ENCODE measurements at regions not wholly inside any gene's neighbourhood (a gene's known extent, or its start where the extent isn't known, plus 50 kb on each side); places are given as distances from the start of the nearest gene placed in this dataset.

DNA sequence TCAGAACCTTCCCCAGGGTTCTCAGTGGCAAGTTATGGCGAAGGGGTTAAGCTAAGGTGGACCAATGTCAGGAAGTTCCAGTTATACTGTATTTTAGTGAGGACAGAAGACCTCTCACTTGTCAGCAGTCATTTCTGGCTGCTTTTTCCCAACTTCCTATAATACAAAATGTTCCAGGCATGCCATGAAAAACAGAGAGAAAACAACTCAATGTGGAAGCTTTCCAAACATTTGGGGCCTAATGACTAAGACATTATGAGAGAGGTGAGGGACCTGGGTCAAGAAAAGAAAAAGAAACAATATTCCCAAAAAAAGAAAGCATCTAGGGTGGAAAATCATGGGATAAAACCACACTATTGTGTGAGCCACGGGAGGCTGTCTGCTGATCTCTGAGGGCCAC, 99.9 kb upstream of the MAP3K4 start:
- Histone ChIP-seq H3K27me3 (ENCODE audit: control insufficient read depth in 2 of 2, insufficient read depth in 2 of 2, low read length in 2 of 2) (no peaks in the 10 kb centered on the region), H3K9ac (replicated peaks; ENCODE audit: extremely low read depth, insufficient read depth, low read length) (no peak overlapping the region), H3K4me1 (ENCODE audit: control insufficient read depth, extremely low read depth, insufficient read depth, low read length) (no peaks in the 10 kb centered on the region), H3K4me2 (ENCODE audit: insufficient read depth, low read length) (no peak overlapping the region), H3K9me3 (replicated peaks; ENCODE audit: control insufficient read depth, insufficient read depth, low read length) (no peaks in the 10 kb centered on the region), H3K9me1 (replicated peaks; ENCODE audit: control insufficient read depth, extremely low read depth, insufficient read depth, low read length) (no peaks in the 10 kb centered on the region), H3K36me3 (ENCODE audit: control insufficient read depth in 2 of 2, extremely low read depth in 1 of 2, insufficient read depth in 2 of 2, low read length in 2 of 2) (no peaks in the 10 kb centered on the region), H3K27ac (ENCODE audit: insufficient read depth, low read depth, low read length) (no peak overlapping the region), H3K4me3 (replicated peaks in 1 of 3; ENCODE audit: insufficient read depth in 1 of 3, low read depth in 1 of 3, low read length in 3 of 3) (no peak overlapping the region), H2AFZ (ENCODE audit: low read depth, low read length) (no peak overlapping the region), H4K20me1 (replicated peaks; ENCODE audit: control insufficient read depth, extremely low read depth, insufficient read depth, low read length) (no peaks in the 10 kb centered on the region), H3K79me2 (ENCODE audit: control insufficient read depth, insufficient read depth, low read length) (no peaks in the 10 kb centered on the region)
- TF ChIP-seq JUN (IDR thresholded peaks at IDR 0.05; ENCODE audit: borderline replicate concordance, insufficient read depth, insufficient read length, low read depth), result no peak
- TF ChIP-seq, protein P1, sequence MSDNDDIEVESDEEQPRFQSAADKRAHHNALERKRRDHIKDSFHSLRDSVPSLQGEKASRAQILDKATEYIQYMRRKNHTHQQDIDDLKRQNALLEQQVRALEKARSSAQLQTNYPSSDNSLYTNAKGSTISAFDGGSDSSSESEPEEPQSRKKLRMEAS (IDR thresholded peaks at IDR 0.05; ENCODE audit: insufficient read depth, insufficient read length), result no peak
- no peak for TF ChIP-seq FOS (IDR thresholded peaks at IDR 0.05; ENCODE audit: borderline replicate concordance, insufficient read depth, low read length)
- TF ChIP-seq MYC (IDR thresholded peaks at IDR 0.05; ENCODE audit: low read depth, low read length), result no peak
- TF ChIP-seq EZH2 (IDR thresholded peaks at IDR 0.05; ENCODE audit: borderline replicate concordance, low read depth, low read length, severe bottlenecking), result no peak
- TF ChIP-seq POLR2AphosphoS5 (IDR thresholded peaks at IDR 0.05; ENCODE audit: insufficient read depth, low read depth, low read length), result no peak
- no peak for TF ChIP-seq GATA2 (IDR thresholded peaks at IDR 0.05; ENCODE audit: insufficient read depth, insufficient read length, low read depth, low read length)
- TF ChIP-seq, protein P2, sequence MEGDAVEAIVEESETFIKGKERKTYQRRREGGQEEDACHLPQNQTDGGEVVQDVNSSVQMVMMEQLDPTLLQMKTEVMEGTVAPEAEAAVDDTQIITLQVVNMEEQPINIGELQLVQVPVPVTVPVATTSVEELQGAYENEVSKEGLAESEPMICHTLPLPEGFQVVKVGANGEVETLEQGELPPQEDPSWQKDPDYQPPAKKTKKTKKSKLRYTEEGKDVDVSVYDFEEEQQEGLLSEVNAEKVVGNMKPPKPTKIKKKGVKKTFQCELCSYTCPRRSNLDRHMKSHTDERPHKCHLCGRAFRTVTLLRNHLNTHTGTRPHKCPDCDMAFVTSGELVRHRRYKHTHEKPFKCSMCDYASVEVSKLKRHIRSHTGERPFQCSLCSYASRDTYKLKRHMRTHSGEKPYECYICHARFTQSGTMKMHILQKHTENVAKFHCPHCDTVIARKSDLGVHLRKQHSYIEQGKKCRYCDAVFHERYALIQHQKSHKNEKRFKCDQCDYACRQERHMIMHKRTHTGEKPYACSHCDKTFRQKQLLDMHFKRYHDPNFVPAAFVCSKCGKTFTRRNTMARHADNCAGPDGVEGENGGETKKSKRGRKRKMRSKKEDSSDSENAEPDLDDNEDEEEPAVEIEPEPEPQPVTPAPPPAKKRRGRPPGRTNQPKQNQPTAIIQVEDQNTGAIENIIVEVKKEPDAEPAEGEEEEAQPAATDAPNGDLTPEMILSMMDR (IDR thresholded peaks at IDR 0.05; ENCODE audit: extremely low read depth in 1 of 2, insufficient read depth in 1 of 2, low read depth in 1 of 2, low read length in 2 of 2), result no peak
- no peak for TF ChIP-seq POLR2A (IDR thresholded peaks at IDR 0.05; ENCODE audit: low read depth, low read length)
- intact Hi-C loops (cut with micrococcal nuclease) (no loop called here), dilution Hi-C loops (cut with MboI; ENCODE audit: extremely low pct_ligation_motif_present, low sequenced_read_pairs) (no loop called here)
- no peak for DNase-seq (ENCODE audit: low read depth, low spot score)
- ChIA-PET POLR2A (no interaction called here), CTCF (no interaction called here)
- no TSS peak for BruUV-seq (replicated peaks)
- no peak for FAIRE-seq

Measured in endothelial cell of umbilical vein (primary cell).